HK-2 (cell line): ENCODE measurements at regions not wholly inside any gene's neighbourhood (a gene's known extent, or its start where the extent isn't known, plus 50 kb on each side); places are given as distances from the start of the nearest gene placed in this dataset.
"Not testable (repeated sequence)": the region's sequence is repeated elsewhere in the genome, so short reads cannot be mapped to it uniquely, and the experiment has no call there.

Experiments used
- DNase-seq: peaks from one replicate; pipeline ENCODE4 v3.0.0-alpha.2; 2018; ENCODE audit not compliant: unreplicated experiment

GRCh38 chr2:185384822-185385560, 353.6 kb upstream of the FSIP2 start:
- DNase-seq = no peak

GRCh38 chr2:185388226-185388625, 350.4 kb upstream of the FSIP2 start:
- DNase-seq = no peak

GRCh38 chr2:185391543-185391942, 347.1 kb upstream of the FSIP2 start:
- DNase-seq = no peak

- DNase-seq = no peak
These were observed 345.5 kb upstream of the FSIP2 start for GRCh38 chr2:185393091-185393490.

GRCh38 chr2:185402474-185402873, 336.1 kb upstream of the FSIP2 start:
- DNase-seq = no peak

GRCh38 chr2:185404578-185404977, 334.0 kb upstream of the FSIP2 start:
- DNase-seq = no peak

- no peak for DNase-seq
These were observed 321.5 kb upstream of the FSIP2 start for GRCh38 chr2:185417111-185417510.

- no peak for DNase-seq
These were observed 320.9 kb upstream of the FSIP2 start for GRCh38 chr2:185417688-185418087.

GRCh38 chr2:185424958-185425629, 313.5 kb upstream of the FSIP2 start:
- DNase-seq = not testable (repeated sequence)

- no peak for DNase-seq
These were observed 310.6 kb upstream of the FSIP2 start for GRCh38 chr2:185428000-185428399.

GRCh38 chr2:185433824-185434223, 304.8 kb upstream of the FSIP2 start:
- no peak for DNase-seq

- no peak for DNase-seq
These were observed 301.7 kb upstream of the FSIP2 start for GRCh38 chr2:185436787-185437372.

GRCh38 chr2:185441486-185442005, 297.1 kb upstream of the FSIP2 start:
- no peak for DNase-seq

GRCh38 chr2:185456517-185456916, 282.1 kb upstream of the FSIP2 start:
- DNase-seq = no peak

GRCh38 chr2:185463481-185463880, 275.1 kb upstream of the FSIP2 start:
- DNase-seq = no peak

GRCh38 chr2:185466915-185467314, 271.7 kb upstream of the FSIP2 start:
- no peak for DNase-seq

- DNase-seq = no peak
These were observed 267.2 kb upstream of the FSIP2 start for GRCh38 chr2:185471441-185471840.

- no peak for DNase-seq
These were observed 266.0 kb upstream of the FSIP2 start for GRCh38 chr2:185472574-185472973.

GRCh38 chr2:185473838-185474237, 264.8 kb upstream of the FSIP2 start:
- no peak for DNase-seq

GRCh38 chr2:185475914-185476313, 262.7 kb upstream of the FSIP2 start:
- DNase-seq = no peak

GRCh38 chr2:185477452-185477851, 261.2 kb upstream of the FSIP2 start:
- no peak for DNase-seq

- no peak for DNase-seq
These were observed 254.0 kb upstream of the FSIP2 start for GRCh38 chr2:185484602-185485001.

GRCh38 chr2:185502351-185502750, 236.3 kb upstream of the FSIP2 start:
- DNase-seq = no peak
